Vagina (tissue), 2 donors: ENCODE measurements at regions not wholly inside any gene's neighbourhood (a gene's known extent, or its start where the extent isn't known, plus 50 kb on each side); places are given as distances from the start of the nearest gene placed in this dataset.

Experiments
- DNase-seq, 2 donors: peaks; one replicate each; pipeline ENCODE4 v3.0.0-alpha.2; 2017; ENCODE audit errors: extremely low spot score in 2 of 2
- H3K27ac ChIP-seq: fragments of 200-600 bp; sonication (generic); one replicate; pipeline ENCODE4 v1.5.1; 2019
- H3K27me3 ChIP-seq: fragments of 200-600 bp; sonication (generic); one replicate; pipeline ENCODE4 v1.5.1; 2019
- H3K36me3 ChIP-seq, 2 donors: fragments of 200-600 bp; sonication (generic); one replicate each; pipeline ENCODE4 v1.5.1; 2017 to 2019
- H3K4me1 ChIP-seq: fragments of 200-600 bp; sonication (generic); one replicate; pipeline ENCODE4 v1.5.1; 2019
- H3K4me3 ChIP-seq, 2 donors: fragments of 200-600 bp; sonication (generic); 1 replicate in 1 of 2; 2 replicates in 1 of 2; pipeline ENCODE4 v1.5.1; 2016 to 2019
- H3K9me3 ChIP-seq: fragments of 200-600 bp; sonication (generic); one replicate; pipeline ENCODE4 v1.5.1; 2019
- POLR2A ChIP-seq, 2 donors: fragments of 450-650 bp; IDR thresholded peaks; one replicate each; pipeline ENCODE4 v1.6.1; 2017; ENCODE audit warnings: antibody characterized with exemption in 2 of 2, mild to moderate bottlenecking in 2 of 2, moderate library complexity in 2 of 2
- POLR2AphosphoS5 ChIP-seq, 2 donors: sonication (generic); formaldehyde crosslinking; IDR thresholded peaks; one replicate each; pipeline ENCODE4 v1.9.0; 2017; ENCODE audit warnings: antibody characterized with exemption in 2 of 2, mild to moderate bottlenecking in 2 of 2, low read depth in 1 of 2; ENCODE audit not compliant: insufficient read depth in 1 of 2
- intact Hi-C: fragments of 100-400 bp; cut with DNase I; formaldehyde crosslinking; loops from one replicate; pipeline ENCODE4 v1.15.1; 2023
- TF ChIP-seq, protein P1 (sequence below), 3 experiments: fragments of 450-650 bp in 2 of 3; fragments of 200-600 bp in 1 of 3; sonication (generic) in 1 of 3; IDR thresholded peaks; one replicate each; pipeline ENCODE4 v1.5.1; 2017 to 2019; ENCODE audit warnings: antibody characterized with exemption in 3 of 3, mild to moderate bottlenecking in 2 of 3, moderate library complexity in 2 of 3

DNA sequence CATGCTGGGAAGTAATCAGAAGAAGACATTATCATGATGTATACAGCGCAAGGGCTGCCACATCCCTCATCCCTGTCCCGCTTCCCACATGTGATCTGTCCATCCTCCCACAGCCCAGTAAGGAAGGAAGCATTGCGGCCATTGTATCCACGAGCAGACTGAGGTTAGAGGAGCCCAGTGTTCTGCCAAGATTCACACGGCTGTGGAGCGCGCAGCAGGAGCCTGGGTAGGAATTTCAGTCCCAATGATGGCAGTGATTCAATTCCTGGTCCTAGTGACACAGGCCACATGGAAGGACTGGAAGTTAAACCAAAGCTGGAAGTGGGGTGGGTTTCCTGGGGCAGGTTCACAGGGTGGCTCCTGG lies 89.2 kb downstream of the RTL6 start:
- Histone ChIP-seq H3K4me1 (no peaks in the 10 kb centered on the region), H3K27me3 (no peaks in the 10 kb centered on the region), H3K36me3 (no peaks in the 10 kb centered on the region), H3K9me3 (no peaks in the 10 kb centered on the region), H3K27ac (no peak overlapping the region), H3K4me3 (no peak overlapping the region)
- TF ChIP-seq, protein P1, sequence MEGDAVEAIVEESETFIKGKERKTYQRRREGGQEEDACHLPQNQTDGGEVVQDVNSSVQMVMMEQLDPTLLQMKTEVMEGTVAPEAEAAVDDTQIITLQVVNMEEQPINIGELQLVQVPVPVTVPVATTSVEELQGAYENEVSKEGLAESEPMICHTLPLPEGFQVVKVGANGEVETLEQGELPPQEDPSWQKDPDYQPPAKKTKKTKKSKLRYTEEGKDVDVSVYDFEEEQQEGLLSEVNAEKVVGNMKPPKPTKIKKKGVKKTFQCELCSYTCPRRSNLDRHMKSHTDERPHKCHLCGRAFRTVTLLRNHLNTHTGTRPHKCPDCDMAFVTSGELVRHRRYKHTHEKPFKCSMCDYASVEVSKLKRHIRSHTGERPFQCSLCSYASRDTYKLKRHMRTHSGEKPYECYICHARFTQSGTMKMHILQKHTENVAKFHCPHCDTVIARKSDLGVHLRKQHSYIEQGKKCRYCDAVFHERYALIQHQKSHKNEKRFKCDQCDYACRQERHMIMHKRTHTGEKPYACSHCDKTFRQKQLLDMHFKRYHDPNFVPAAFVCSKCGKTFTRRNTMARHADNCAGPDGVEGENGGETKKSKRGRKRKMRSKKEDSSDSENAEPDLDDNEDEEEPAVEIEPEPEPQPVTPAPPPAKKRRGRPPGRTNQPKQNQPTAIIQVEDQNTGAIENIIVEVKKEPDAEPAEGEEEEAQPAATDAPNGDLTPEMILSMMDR (IDR thresholded peaks at IDR 0.05), result no peak
- no peak for TF ChIP-seq POLR2A (IDR thresholded peaks at IDR 0.05)
- no peak for TF ChIP-seq POLR2AphosphoS5 (IDR thresholded peaks at IDR 0.05; ENCODE audit: insufficient read depth in 1 of 2, low read depth in 1 of 2)
- intact Hi-C loops, result no loop called here
- DNase-seq, result no peak

DNA sequence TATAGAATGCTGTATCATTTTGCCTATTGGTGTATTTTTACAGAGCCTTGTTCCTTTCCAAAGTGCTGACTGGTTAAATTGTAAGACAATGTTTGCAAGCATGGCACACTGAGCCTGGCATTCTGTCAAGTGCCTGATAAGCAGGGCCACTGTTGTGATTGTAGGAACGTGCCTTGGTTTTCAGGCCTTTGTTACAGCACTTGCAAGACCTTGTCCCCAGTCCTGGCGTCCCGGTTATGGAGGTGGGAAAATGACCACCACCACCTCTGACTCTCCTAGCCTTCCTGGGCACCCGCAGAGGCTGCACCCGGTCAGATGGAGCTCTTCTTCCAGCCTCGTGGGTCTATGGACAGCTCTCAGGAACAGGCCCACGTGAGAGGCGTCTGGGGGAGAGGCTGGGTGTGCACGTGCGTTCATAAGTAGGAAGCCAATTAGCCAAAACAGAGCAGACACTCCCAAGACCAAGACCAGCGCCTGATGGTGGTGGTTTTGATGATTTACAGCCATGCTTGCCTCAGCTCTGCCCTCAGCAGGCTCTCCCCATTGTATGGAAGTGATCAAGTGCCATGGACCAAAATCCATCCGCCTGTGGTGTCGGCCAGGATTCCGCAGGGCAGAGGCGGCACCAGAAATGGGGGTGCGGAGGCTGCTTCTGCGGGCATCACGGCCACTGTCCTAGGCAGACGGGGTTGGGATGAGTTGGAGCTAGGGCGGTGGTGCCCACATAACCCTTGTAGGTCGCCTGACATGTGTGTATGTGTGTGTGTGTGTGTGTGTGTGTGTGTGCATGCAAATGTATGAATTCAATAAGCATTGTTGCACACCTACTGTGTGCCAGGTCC lies 89.8 kb downstream of the RTL6 start:
- Histone ChIP-seq H3K4me3 (no peak overlapping the region), H3K27ac (no peak overlapping the region), H3K4me1 (no peaks in the 10 kb centered on the region), H3K27me3 (no peaks in the 10 kb centered on the region), H3K9me3 (no peaks in the 10 kb centered on the region), H3K36me3 (no peaks in the 10 kb centered on the region)
- no peak for DNase-seq
- no peak for TF ChIP-seq POLR2AphosphoS5 (IDR thresholded peaks at IDR 0.05; ENCODE audit: insufficient read depth in 1 of 2, low read depth in 1 of 2)
- TF ChIP-seq, protein P1 (IDR thresholded peaks at IDR 0.05), result no peak
- no peak for TF ChIP-seq POLR2A (IDR thresholded peaks at IDR 0.05)
- intact Hi-C loops, result no loop called here

DNA sequence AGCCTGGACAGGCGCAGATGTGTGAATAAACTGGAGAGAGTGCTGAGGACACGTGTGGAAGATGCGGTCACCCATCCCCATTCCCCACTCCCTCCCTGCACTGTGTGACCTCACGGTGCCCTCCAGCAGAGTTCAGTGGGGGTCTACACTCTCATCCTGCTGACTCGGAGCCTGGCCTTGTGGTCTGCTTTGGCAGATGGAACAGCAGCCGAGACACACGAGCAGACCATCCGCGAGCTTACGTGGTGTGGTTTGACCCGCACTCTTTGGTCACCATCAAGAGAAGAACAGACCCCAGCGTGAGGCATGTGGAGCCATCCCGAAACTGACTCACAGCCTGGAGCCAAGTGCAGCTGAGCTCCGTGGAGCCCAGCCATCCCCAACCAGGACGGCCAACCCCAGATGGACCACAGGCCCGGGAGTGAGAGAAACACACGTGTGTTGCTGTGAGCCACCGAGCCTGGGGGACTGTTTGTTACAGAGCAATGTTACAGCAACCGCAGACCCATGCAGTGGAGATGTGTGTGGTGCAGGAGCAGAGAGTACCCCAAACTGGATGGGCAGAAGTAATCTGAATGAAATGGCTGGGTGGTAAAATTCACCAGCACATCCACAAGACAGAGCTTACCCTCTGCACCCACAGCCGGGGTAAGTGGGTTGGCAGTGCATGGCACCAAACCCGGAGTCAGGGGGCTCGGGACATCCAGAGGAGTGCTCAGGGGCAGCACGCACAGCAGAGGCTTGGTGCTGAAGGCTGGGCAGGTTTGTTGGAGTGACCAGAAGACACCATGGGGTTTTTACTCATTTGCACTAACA lies 90.7 kb downstream of the RTL6 start:
- H3K36me3 ChIP-seq, result no peaks in the 10 kb centered on the region
- H3K27me3 ChIP-seq, result no peaks in the 10 kb centered on the region
- H3K4me3 ChIP-seq, result no peak overlapping the region
- H3K9me3 ChIP-seq, result no peaks in the 10 kb centered on the region
- DNase-seq, result no peak
- no peaks in the 10 kb centered on the region for H3K4me1 ChIP-seq
- TF ChIP-seq POLR2A (IDR thresholded peaks at IDR 0.05), result no peak
- TF ChIP-seq, protein P1 (IDR thresholded peaks at IDR 0.05), result no peak
- no peak for TF ChIP-seq POLR2AphosphoS5 (IDR thresholded peaks at IDR 0.05; ENCODE audit: insufficient read depth in 1 of 2, low read depth in 1 of 2)
- intact Hi-C loops, result no loop called here
- H3K27ac ChIP-seq, result no peak overlapping the region

DNA sequence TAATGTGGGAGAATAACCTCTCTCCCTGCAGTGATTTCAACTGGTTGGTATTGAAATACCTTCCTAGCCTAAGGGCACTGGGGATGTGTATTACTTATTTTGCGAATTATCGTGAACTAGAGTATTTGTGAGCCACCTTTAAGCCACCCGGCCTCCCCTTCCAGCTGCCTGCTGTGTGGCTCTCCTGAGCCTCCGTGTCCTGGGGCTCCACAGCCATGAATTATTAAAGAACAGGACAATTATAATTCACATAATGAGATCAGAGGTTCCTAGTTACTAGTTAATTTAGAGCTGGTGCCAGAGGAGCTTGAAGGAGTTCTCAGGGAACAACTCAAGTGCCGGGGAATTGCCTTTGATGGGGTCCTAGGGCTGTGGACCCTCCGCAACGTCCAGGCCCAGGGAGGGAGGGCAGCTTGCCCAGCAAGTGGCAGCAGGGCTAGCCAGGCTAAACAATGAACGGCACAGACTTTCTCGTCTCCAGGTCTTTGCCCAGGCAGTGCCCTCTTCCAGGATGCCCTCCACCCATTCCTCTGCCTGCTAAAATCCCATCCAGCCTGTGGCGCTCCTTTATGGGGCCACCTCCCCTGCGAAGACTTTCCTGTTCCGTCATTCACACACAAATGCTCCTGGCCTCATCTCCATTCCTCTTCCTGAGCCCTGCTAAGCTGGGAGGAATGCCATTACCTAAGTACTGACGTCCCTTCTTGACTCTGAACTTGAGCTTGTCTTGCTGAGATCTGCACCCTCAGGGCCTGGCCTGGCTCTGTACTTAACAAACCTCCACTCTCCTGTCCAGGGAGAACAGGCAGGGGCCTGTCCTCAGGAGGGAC lies 91.5 kb downstream of the RTL6 start:
- H3K27me3 ChIP-seq, result no peaks in the 10 kb centered on the region
- no peaks in the 10 kb centered on the region for H3K4me1 ChIP-seq
- no peak for DNase-seq
- no peak overlapping the region for H3K27ac ChIP-seq
- TF ChIP-seq POLR2A (IDR thresholded peaks at IDR 0.05) (no peak), POLR2AphosphoS5 (IDR thresholded peaks at IDR 0.05; ENCODE audit: insufficient read depth in 1 of 2, low read depth in 1 of 2) (no peak)
- TF ChIP-seq, protein P1 (IDR thresholded peaks at IDR 0.05), result no peak
- H3K36me3 ChIP-seq, result no peaks in the 10 kb centered on the region
- no peak overlapping the region for H3K4me3 ChIP-seq
- intact Hi-C loops, result no loop called here
- no peaks in the 10 kb centered on the region for H3K9me3 ChIP-seq
